NCI-H2227 treated with DMSO at 0.1 percent for 48 hours (cell line): ENCODE measurements at regions not wholly inside any gene's neighbourhood (a gene's known extent, or its start where the extent isn't known, plus 50 kb on each side); places are given as distances from the start of the nearest gene placed in this dataset.

Source experiments
- DNase-seq: peaks from one replicate; lab custom pipeline; 2025; lab: John Stamatoyannopoulos, UW

GRCh38 chr22:49586873-49587272, 240.8 kb downstream of the BRD1 start:
- DNase-seq: no peak

GRCh38 chr22:49586244-49586748, 241.4 kb downstream of the BRD1 start:
- no peak for DNase-seq

- DNase-seq: no peak
Observed at GRCh38 chr22:49585461-49586243, 242.0 kb downstream of the BRD1 start.

GRCh38 chr22:49583886-49584505, 243.7 kb downstream of the BRD1 start:
- DNase-seq: no peak

GRCh38 chr22:49583341-49583740, 244.3 kb downstream of the BRD1 start:
- no peak for DNase-seq

- no peak for DNase-seq
Observed at GRCh38 chr22:49582678-49583077, 245.0 kb downstream of the BRD1 start.

GRCh38 chr22:49582181-49582580, 245.5 kb downstream of the BRD1 start:
- DNase-seq: no peak

GRCh38 chr22:49580024-49580423, 247.6 kb downstream of the BRD1 start:
- no peak for DNase-seq

GRCh38 chr22:49577168-49578060, 250.3 kb downstream of the BRD1 start:
- DNase-seq: no peak

- no peak for DNase-seq
Observed at GRCh38 chr22:49576241-49577141, 251.2 kb downstream of the BRD1 start.

- DNase-seq: no peak
Observed at GRCh38 chr22:49575703-49576081, 252.0 kb downstream of the BRD1 start.

- DNase-seq: no peak
Observed at GRCh38 chr22:49574881-49575702, 252.6 kb downstream of the BRD1 start.

GRCh38 chr22:49574205-49574880, 253.3 kb downstream of the BRD1 start:
- DNase-seq: no peak

- no peak for DNase-seq
Observed at GRCh38 chr22:49573109-49573765, 254.4 kb downstream of the BRD1 start.

- no peak for DNase-seq
Observed at GRCh38 chr22:49571326-49571725, 256.3 kb downstream of the BRD1 start.

- no peak for DNase-seq
Observed at GRCh38 chr22:49570032-49570848, 257.4 kb downstream of the BRD1 start.

GRCh38 chr22:49569286-49570031, 258.2 kb downstream of the BRD1 start:
- no peak for DNase-seq

- DNase-seq: no peak
Observed at GRCh38 chr22:49568751-49569285, 258.9 kb downstream of the BRD1 start.
